NT2/D1 (cell line): ENCODE measurements at regions not wholly inside any gene's neighbourhood (a gene's known extent, or its start where the extent isn't known, plus 50 kb on each side); places are given as distances from the start of the nearest gene placed in this dataset.

ENCODE experiments used
- SUZ12 ChIP-seq: IDR thresholded peaks from 2 replicates; pipeline ENCODE4 v1.6.1; 2011; ENCODE audit not compliant: insufficient read length, insufficient read depth; ENCODE audit errors: extremely low read depth
- ZNF274 ChIP-seq: IDR thresholded peaks from 2 replicates; pipeline ENCODE4 v1.6.1; 2011; ENCODE audit warnings: mild to moderate bottlenecking, low read depth, low read length

GRCh38 chr13:44680746-44681355 is 104.7 kb upstream of the TSC22D1 start:
- TF ChIP-seq ZNF274 (no peak), SUZ12 (no peak)
